H1 (cell line): ENCODE measurements at regions not wholly inside any gene's neighbourhood (a gene's known extent, or its start where the extent isn't known, plus 50 kb on each side); places are given as distances from the start of the nearest gene placed in this dataset.

ENCODE experiments used
- BCL11A ChIP-seq, 2 experiments: IDR thresholded peaks; one replicate each; pipeline ENCODE4 v1.6.1; 2011; ENCODE audit warnings: low read depth in 2 of 2, low read length in 2 of 2, mild to moderate bottlenecking in 2 of 2
- CTBP2 ChIP-seq: IDR thresholded peaks from 2 replicates; pipeline ENCODE4 v1.7.0; 2011; ENCODE audit warnings: borderline replicate concordance, mild to moderate bottlenecking, moderate library complexity, mixed read lengths, low read length; ENCODE audit not compliant: insufficient read depth, insufficient read length
- EP300 ChIP-seq, 2 experiments: IDR thresholded peaks; 1 replicate in 1 of 2; 2 replicates in 1 of 2; pipeline ENCODE4 v1.6.1; 2011 to 2012; ENCODE audit warnings: low read depth in 2 of 2, low read length in 2 of 2, mild to moderate bottlenecking in 2 of 2, borderline replicate concordance in 1 of 2, inconsistent platforms in 1 of 2, moderate library complexity in 1 of 2
- EZH2 ChIP-seq: fragments of 200-600 bp; sonication (generic); IDR thresholded peaks from 2 replicates; pipeline ENCODE4 v1.7.1; 2012; ENCODE audit warnings: low read depth, mild to moderate bottlenecking, moderate library complexity, low read length, inconsistent platforms; ENCODE audit not compliant: severe bottlenecking
- GTF2F1 ChIP-seq: IDR thresholded peaks from 2 replicates; pipeline ENCODE4 v1.6.1; 2012; ENCODE audit warnings: low read depth, low read length, improper control_type of control experiment, borderline replicate concordance
- POLR2A ChIP-seq, 2 experiments: IDR thresholded peaks; 1 replicate in 1 of 2; 2 replicates in 1 of 2; pipeline ENCODE4 v1.6.1; 2011; ENCODE audit warnings: low read depth in 2 of 2, low read length in 2 of 2, mild to moderate bottlenecking in 2 of 2; ENCODE audit errors: control extremely low read depth in 1 of 2
- POLR2AphosphoS5 ChIP-seq: IDR thresholded peaks from 2 replicates; pipeline ENCODE4 v1.6.1; 2011; ENCODE audit warnings: low read depth, low read length
- RFX5 ChIP-seq: IDR thresholded peaks from 2 replicates; pipeline ENCODE4 v1.6.1; 2011; ENCODE audit warnings: low read depth, low read length, improper control_type of control experiment, borderline replicate concordance
- SAP30 ChIP-seq: fragments of 300-600 bp; sonication (generic); IDR thresholded peaks from 2 replicates; pipeline ENCODE4 v1.7.1; 2012; ENCODE audit warnings: low read length, moderate library complexity, mild to moderate bottlenecking, inconsistent platforms; ENCODE audit not compliant: insufficient read depth, insufficient replicate concordance
- TEAD4 ChIP-seq: IDR thresholded peaks from 2 replicates; pipeline ENCODE4 v1.6.1; 2012; ENCODE audit warnings: low read depth, low read length, inconsistent platforms, mixed read lengths
- TF ChIP-seq, protein P1 (sequence below), 3 experiments: IDR thresholded peaks; 1 replicate in 2 of 3; 2 replicates in 1 of 3; pipeline versions ENCODE4 v1.5.1 to v1.6.1; 2011; ENCODE audit warnings: low read length in 3 of 3, mild to moderate bottlenecking in 3 of 3, inconsistent platforms in 2 of 3, low read depth in 1 of 3, moderate library complexity in 1 of 3; ENCODE audit not compliant: insufficient read depth in 1 of 3; ENCODE audit errors: control extremely low read depth in 1 of 3

DNA sequence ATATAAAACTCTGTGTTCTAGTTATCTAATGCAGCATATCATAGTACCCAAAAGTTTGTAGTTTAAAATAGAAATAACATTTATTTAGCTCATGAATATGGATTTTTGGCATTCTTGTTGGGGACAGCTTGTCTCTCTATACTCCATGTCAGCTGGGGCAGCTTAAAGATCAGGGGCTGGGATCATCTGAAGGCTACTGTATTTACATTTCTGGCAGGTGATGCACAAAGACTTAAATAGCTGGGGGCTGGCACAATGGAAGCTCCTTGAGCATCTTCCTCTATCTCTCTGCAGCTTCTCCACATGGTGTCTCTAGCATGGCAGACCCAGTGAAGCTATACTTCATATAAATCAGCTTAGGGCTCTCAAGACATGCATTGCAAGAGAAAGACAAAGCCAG lies 55.6 kb upstream of the DAB1 start:
- TF ChIP-seq POLR2AphosphoS5 (no peak), CTBP2 (no peak), POLR2A (IDR thresholded peaks at IDR 0.05; ENCODE audit: control extremely low read depth in 1 of 2, low read depth in 2 of 2, low read length in 2 of 2) (no peak), GTF2F1 (no peak), BCL11A (IDR thresholded peaks at IDR 0.05; ENCODE audit: low read depth in 2 of 2, low read length in 2 of 2) (no peak), EP300 (IDR thresholded peaks at IDR 0.05; ENCODE audit: borderline replicate concordance in 1 of 2, low read depth in 2 of 2, low read length in 2 of 2) (no peak), SAP30 (no peak), EZH2 (no peak), RFX5 (no peak), TEAD4 (no peak)
- TF ChIP-seq, protein P1, sequence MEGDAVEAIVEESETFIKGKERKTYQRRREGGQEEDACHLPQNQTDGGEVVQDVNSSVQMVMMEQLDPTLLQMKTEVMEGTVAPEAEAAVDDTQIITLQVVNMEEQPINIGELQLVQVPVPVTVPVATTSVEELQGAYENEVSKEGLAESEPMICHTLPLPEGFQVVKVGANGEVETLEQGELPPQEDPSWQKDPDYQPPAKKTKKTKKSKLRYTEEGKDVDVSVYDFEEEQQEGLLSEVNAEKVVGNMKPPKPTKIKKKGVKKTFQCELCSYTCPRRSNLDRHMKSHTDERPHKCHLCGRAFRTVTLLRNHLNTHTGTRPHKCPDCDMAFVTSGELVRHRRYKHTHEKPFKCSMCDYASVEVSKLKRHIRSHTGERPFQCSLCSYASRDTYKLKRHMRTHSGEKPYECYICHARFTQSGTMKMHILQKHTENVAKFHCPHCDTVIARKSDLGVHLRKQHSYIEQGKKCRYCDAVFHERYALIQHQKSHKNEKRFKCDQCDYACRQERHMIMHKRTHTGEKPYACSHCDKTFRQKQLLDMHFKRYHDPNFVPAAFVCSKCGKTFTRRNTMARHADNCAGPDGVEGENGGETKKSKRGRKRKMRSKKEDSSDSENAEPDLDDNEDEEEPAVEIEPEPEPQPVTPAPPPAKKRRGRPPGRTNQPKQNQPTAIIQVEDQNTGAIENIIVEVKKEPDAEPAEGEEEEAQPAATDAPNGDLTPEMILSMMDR (IDR thresholded peaks at IDR 0.05; ENCODE audit: control extremely low read depth in 1 of 3, insufficient read depth in 1 of 3, low read depth in 1 of 3, low read length in 3 of 3): no peak
